Activated CD8-positive, alpha-beta memory T cell treated with anti-CD3 and anti-CD28 coated beads for 36 hours (primary cell): ENCODE measurements at regions not wholly inside any gene's neighbourhood (a gene's known extent, or its start where the extent isn't known, plus 50 kb on each side); places are given as distances from the start of the nearest gene placed in this dataset.
"Not testable (repeated sequence)": the region's sequence is repeated elsewhere in the genome, so short reads cannot be mapped to it uniquely, and the experiment has no call there.

Source experiments
- CTCF ChIA-PET: fragments of 350-600 bp; sonication (Branson Sonifier 250); formaldehyde crosslinking; loops from one replicate; lab custom pipeline; 2021; ENCODE audit warnings: antibody characterized with exemption; lab: Charles Lee
- POLR2A ChIA-PET: fragments of 350-600 bp; sonication (Branson Sonifier 250); formaldehyde crosslinking; loops from one replicate; lab custom pipeline; 2021; ENCODE audit warnings: antibody characterized with exemption; lab: Charles Lee

- POLR2A ChIA-PET: no interaction called here
- CTCF ChIA-PET: no interaction called here
These were observed 95.0 kb upstream of the PCSK1 start for GRCh38 chr5:96527768-96528661.

GRCh38 chr5:96528826-96529474 lies 95.9 kb upstream of the PCSK1 start:
- POLR2A ChIA-PET: no interaction called here
- CTCF ChIA-PET: interaction anchor here (0.7 kb wide), 1 partner anchor 40 kb away, joined by 3 read pairs; no protein-coding TSS in a partner anchor

GRCh38 chr5:96529559-96529958 lies 96.5 kb upstream of the PCSK1 start:
- ChIA-PET CTCF (interaction anchor here (0.7 kb wide), 1 partner anchor 40 kb away, joined by 3 read pairs; no protein-coding TSS in a partner anchor), POLR2A (no interaction called here)

- ChIA-PET CTCF (no interaction called here), POLR2A (no interaction called here)
These were observed 97.9 kb upstream of the PCSK1 start for GRCh38 chr5:96530901-96531300.

GRCh38 chr5:96533371-96533770 lies 100.3 kb upstream of the PCSK1 start:
- CTCF ChIA-PET: no interaction called here
- POLR2A ChIA-PET: no interaction called here

- CTCF ChIA-PET: no interaction called here
- POLR2A ChIA-PET: interaction anchor here (0.5 to 0.7 kb wide), 2 partner anchors 428 to 472 kb away, joined by 3 read pairs; no protein-coding TSS in a partner anchor
These were observed 104.3 kb upstream of the PCSK1 start for GRCh38 chr5:96537386-96537785.

- ChIA-PET CTCF (no interaction called here), POLR2A (no interaction called here)
These were observed 105.8 kb upstream of the PCSK1 start for GRCh38 chr5:96538808-96539250.

GRCh38 chr5:96546120-96546519 lies 113.1 kb upstream of the PCSK1 start:
- CTCF ChIA-PET: no interaction called here
- POLR2A ChIA-PET: no interaction called here

- POLR2A ChIA-PET: no interaction called here
- CTCF ChIA-PET: no interaction called here
These were observed 114.4 kb upstream of the PCSK1 start for GRCh38 chr5:96547486-96547885.

- ChIA-PET CTCF (no interaction called here), POLR2A (no interaction called here)
These were observed 113.3 kb upstream of the CAST start for GRCh38 chr5:96548905-96549304.

GRCh38 chr5:96560857-96561256 lies 101.3 kb upstream of the CAST start:
- POLR2A ChIA-PET, CTCF ChIA-PET: not testable (repeated sequence)

- ChIA-PET CTCF (interaction anchor here (0.5 kb wide), 1 partner anchor 25 kb away, joined by 4 read pairs; no protein-coding TSS in a partner anchor), POLR2A (no interaction called here)
These were observed 99.6 kb upstream of the CAST start for GRCh38 chr5:96562614-96563013.

GRCh38 chr5:96563816-96564215 lies 98.4 kb upstream of the CAST start:
- CTCF ChIA-PET: no interaction called here

GRCh38 chr5:96565582-96566265 lies 96.5 kb upstream of the CAST start:
- POLR2A ChIA-PET: no interaction called here
- CTCF ChIA-PET: no interaction called here

More at GRCh38 chr5:96563816-96564215, 98.4 kb upstream of the CAST start:
- POLR2A ChIA-PET: no interaction called here

GRCh38 chr5:96566833-96567587 lies 95.2 kb upstream of the CAST start:
- POLR2A ChIA-PET: no interaction called here
- CTCF ChIA-PET: no interaction called here

- CTCF ChIA-PET: no interaction called here
These were observed 92.8 kb upstream of the CAST start for GRCh38 chr5:96569332-96569731.

GRCh38 chr5:96569770-96570169 lies 92.4 kb upstream of the CAST start:
- ChIA-PET CTCF (no interaction called here), POLR2A (no interaction called here)

More at GRCh38 chr5:96569332-96569731, 92.8 kb upstream of the CAST start:
- POLR2A ChIA-PET: no interaction called here

- CTCF ChIA-PET: interaction anchor here (0.6 kb wide), 1 partner anchor 176 kb away, joined by 4 read pairs; no protein-coding TSS in a partner anchor
- POLR2A ChIA-PET: no interaction called here
These were observed 89.2 kb upstream of the CAST start for GRCh38 chr5:96572864-96573512.

- ChIA-PET POLR2A (no interaction called here), CTCF (interaction anchor here (0.6 kb wide), 1 partner anchor 177 kb away, joined by 4 read pairs; no protein-coding TSS in a partner anchor)
These were observed 88.7 kb upstream of the CAST start for GRCh38 chr5:96573513-96573894.
